ENCODE measurements at regions not wholly inside any gene's neighbourhood (a gene's known extent, or its start where the extent isn't known, plus 50 kb on each side); places are given as distances from the start of the nearest gene placed in this dataset.

- no peak for DNase-seq (ENCODE audit: low read depth)
- no peak overlapping the region for H3K4me3 ChIP-seq (ENCODE audit: low read length)
- TF ChIP-seq, protein P1, sequence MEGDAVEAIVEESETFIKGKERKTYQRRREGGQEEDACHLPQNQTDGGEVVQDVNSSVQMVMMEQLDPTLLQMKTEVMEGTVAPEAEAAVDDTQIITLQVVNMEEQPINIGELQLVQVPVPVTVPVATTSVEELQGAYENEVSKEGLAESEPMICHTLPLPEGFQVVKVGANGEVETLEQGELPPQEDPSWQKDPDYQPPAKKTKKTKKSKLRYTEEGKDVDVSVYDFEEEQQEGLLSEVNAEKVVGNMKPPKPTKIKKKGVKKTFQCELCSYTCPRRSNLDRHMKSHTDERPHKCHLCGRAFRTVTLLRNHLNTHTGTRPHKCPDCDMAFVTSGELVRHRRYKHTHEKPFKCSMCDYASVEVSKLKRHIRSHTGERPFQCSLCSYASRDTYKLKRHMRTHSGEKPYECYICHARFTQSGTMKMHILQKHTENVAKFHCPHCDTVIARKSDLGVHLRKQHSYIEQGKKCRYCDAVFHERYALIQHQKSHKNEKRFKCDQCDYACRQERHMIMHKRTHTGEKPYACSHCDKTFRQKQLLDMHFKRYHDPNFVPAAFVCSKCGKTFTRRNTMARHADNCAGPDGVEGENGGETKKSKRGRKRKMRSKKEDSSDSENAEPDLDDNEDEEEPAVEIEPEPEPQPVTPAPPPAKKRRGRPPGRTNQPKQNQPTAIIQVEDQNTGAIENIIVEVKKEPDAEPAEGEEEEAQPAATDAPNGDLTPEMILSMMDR (IDR thresholded peaks at IDR 0.05; ENCODE audit: insufficient read depth, low read depth, low read length, missing control alignments), result no peak
These were observed 355.8 kb downstream of the KLHL4 start for GRCh38 chrX:87873347-87873941.

DNA sequence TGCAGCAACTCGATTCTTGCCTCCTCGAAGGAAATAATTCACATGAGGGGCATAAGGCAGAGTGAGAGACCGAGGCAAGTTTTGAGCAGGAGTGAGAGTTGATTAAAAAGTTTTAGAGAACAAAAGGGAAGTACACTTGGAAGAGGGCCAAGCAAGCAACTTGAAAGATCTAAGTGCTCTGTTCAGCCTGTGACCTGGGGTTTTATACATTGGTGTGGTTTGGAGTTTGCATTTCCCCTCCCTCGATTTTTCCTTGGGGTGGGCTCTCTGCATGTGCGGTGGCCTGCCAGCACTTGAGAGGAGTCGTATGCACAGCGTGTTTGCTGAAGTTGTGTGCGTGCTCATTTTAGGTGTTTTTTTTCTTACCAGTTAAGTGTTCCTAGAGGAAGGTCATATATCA, 356.4 kb downstream of the KLHL4 start:
- no peak for DNase-seq (ENCODE audit: low read depth)
- H3K4me3 ChIP-seq (ENCODE audit: low read length), result no peak overlapping the region
- TF ChIP-seq, protein P1 (IDR thresholded peaks at IDR 0.05; ENCODE audit: insufficient read depth, low read depth, low read length, missing control alignments), result no peak

GRCh38 chrX:87878926-87879325, 361.3 kb downstream of the KLHL4 start:
- no peak overlapping the region for H3K4me3 ChIP-seq (ENCODE audit: low read length)
- TF ChIP-seq, protein P1 (IDR thresholded peaks at IDR 0.05; ENCODE audit: insufficient read depth, low read depth, low read length, missing control alignments), result no peak
- DNase-seq (ENCODE audit: low read depth), result no peak

- TF ChIP-seq, protein P1 (IDR thresholded peaks at IDR 0.05; ENCODE audit: insufficient read depth, low read depth, low read length, missing control alignments), result no peak
- no peak overlapping the region for H3K4me3 ChIP-seq (ENCODE audit: low read length)
- no peak for DNase-seq (ENCODE audit: low read depth)
These were observed 372.8 kb downstream of the KLHL4 start for GRCh38 chrX:87890437-87890836.

- H3K4me3 ChIP-seq (ENCODE audit: low read length), result no peak overlapping the region
- no peak for DNase-seq (ENCODE audit: low read depth)
- TF ChIP-seq, protein P1 (IDR thresholded peaks at IDR 0.05; ENCODE audit: insufficient read depth, low read depth, low read length, missing control alignments), result no peak
These were observed 377.8 kb downstream of the KLHL4 start for GRCh38 chrX:87895421-87895820.

DNA sequence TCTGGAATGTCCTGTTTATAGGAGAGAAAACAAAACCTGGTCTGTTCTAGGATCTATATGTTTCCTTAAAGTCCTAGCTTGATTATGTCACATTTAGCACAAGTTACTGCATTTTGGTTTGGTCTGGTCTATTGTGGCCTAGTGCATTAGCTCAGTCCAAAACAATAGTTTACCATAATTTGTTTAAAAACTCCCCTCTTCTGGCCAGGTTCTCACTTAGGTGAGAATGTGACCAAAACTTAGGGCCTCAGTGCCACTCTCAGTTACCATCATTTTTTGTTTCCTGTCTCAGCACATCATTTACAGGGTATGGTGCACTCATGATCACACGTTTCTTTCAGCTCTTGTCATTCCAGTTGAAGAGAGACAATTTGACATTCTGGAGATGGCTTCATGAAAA, 378.5 kb downstream of the KLHL4 start:
- DNase-seq (ENCODE audit: low read depth), result no peak
- TF ChIP-seq, protein P1 (IDR thresholded peaks at IDR 0.05; ENCODE audit: insufficient read depth, low read depth, low read length, missing control alignments), result no peak
- no peak overlapping the region for H3K4me3 ChIP-seq (ENCODE audit: low read length)

DNA sequence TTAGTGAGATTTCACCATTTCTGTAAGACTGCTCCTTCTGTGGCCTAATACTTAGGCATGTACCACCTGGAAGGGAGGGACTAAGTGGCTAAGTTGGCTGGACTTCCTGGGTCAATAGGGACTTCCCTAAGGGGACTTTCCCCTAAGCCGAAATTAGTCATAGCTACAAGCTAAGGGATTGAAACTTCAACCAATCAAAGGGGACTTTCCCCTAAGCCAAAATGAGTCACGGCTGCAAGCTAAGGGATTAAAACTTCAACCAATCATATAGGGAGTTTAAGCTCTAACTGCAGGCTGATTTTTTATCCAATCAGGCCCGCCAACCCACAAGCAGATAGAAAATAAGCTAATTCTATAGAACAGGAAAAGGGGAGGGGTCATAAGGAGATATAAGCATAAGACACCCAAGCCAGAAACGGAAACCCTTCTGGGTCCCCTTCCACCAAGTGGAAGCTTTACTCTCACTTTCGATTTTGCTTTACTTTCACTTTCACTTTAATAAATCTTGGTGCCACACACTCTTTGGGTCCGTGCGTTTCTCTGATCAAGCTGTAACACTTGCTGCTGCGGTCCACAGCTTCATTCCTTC, 382.8 kb downstream of the KLHL4 start:
- TF ChIP-seq, protein P1 (IDR thresholded peaks at IDR 0.05; ENCODE audit: insufficient read depth, low read depth, low read length, missing control alignments), result no peak
- peak; percentile 0 for DNase-seq (ENCODE audit: low read depth)
- no peak overlapping the region for H3K4me3 ChIP-seq (ENCODE audit: low read length)

Measured in epithelial cell of esophagus (primary cell).